GM23248 (cell line): ENCODE measurements at regions not wholly inside any gene's neighbourhood (a gene's known extent, or its start where the extent isn't known, plus 50 kb on each side); places are given as distances from the start of the nearest gene placed in this dataset.

Experiments used
- DNase-seq: peaks from one replicate; pipeline ENCODE4 v3.0.0-alpha.2; 2015
- H2AFZ ChIP-seq: fragments of 200-600 bp; sonication (generic); 2 replicates; pipeline ENCODE4 v1.6.1; 2016; ENCODE audit warnings: antibody characterized with exemption
- H3F3A ChIP-seq: fragments of 200-600 bp; sonication (generic); 2 replicates; pipeline ENCODE4 v1.6.1; 2016; ENCODE audit warnings: mild to moderate bottlenecking, antibody characterized with exemption, mixed run types; ENCODE audit not compliant: insufficient read depth
- H3K27ac ChIP-seq: fragments of 200-600 bp; sonication (generic); 2 replicates; pipeline ENCODE4 v1.5.1; 2016; ENCODE audit warnings: mild to moderate bottlenecking
- H3K27me3 ChIP-seq: fragments of 200-600 bp; sonication (generic); replicated peaks from 2 replicates; pipeline ENCODE4 v1.6.1; 2016; ENCODE audit warnings: mild to moderate bottlenecking; ENCODE audit not compliant: insufficient read depth
- H3K36me3 ChIP-seq: fragments of 200-600 bp; sonication (generic); 2 replicates; pipeline ENCODE4 v1.6.1; 2016; ENCODE audit warnings: low read depth, mild to moderate bottlenecking
- H3K4me1 ChIP-seq: fragments of 200-600 bp; sonication (generic); 2 replicates; pipeline ENCODE4 v1.6.1; 2016; ENCODE audit warnings: mild to moderate bottlenecking; ENCODE audit not compliant: insufficient read depth
- H3K4me2 ChIP-seq: fragments of 200-600 bp; sonication (generic); one replicate; pipeline ENCODE4 v1.6.1; 2016; ENCODE audit warnings: mild to moderate bottlenecking; ENCODE audit not compliant: unreplicated experiment
- H3K4me3 ChIP-seq: fragments of 200-600 bp; sonication (generic); 2 replicates; pipeline ENCODE4 v1.5.1; 2016; ENCODE audit warnings: mild to moderate bottlenecking
- H3K79me2 ChIP-seq: fragments of 200-600 bp; sonication (generic); 2 replicates; pipeline ENCODE4 v1.6.1; 2016; ENCODE audit warnings: mild to moderate bottlenecking; ENCODE audit not compliant: insufficient read depth
- H3K9ac ChIP-seq: fragments of 200-600 bp; sonication (generic); 2 replicates; pipeline ENCODE4 v1.6.1; 2016; ENCODE audit warnings: mild to moderate bottlenecking
- H3K9me2 ChIP-seq: fragments of 200-600 bp; sonication (generic); 2 replicates; pipeline ENCODE4 v1.6.1; 2016; ENCODE audit warnings: mixed run types, mild to moderate bottlenecking, moderate library complexity; ENCODE audit not compliant: insufficient read depth
- H3K9me3 ChIP-seq: fragments of 200-600 bp; sonication (generic); one replicate; pipeline ENCODE4 v1.6.1; 2017; ENCODE audit warnings: low read depth
- H4K20me1 ChIP-seq: fragments of 200-600 bp; sonication (generic); 2 replicates; pipeline ENCODE4 v1.6.0; 2016; ENCODE audit not compliant: insufficient read depth
- EZH2 ChIP-seq: fragments of 200-600 bp; sonication (generic); IDR thresholded peaks from 2 replicates; pipeline ENCODE4 v1.6.1; 2018; ENCODE audit warnings: antibody characterized with exemption, mild to moderate bottlenecking; ENCODE audit not compliant: insufficient read depth, poor library complexity, severe bottlenecking
- EZH2phosphoT487 ChIP-seq: fragments of 200-600 bp; sonication (generic); IDR thresholded peaks from 2 replicates; pipeline ENCODE4 v1.6.1; 2018; ENCODE audit warnings: antibody characterized with exemption, moderate library complexity, mild to moderate bottlenecking, low read depth; ENCODE audit not compliant: insufficient read depth
- WGBS, 2 experiments: methylation state at CpG; one replicate each; pipeline ENCODE4 v1.1.6; 2015 to 2017; ENCODE audit warnings: low lambda C conversion rate in 2 of 2, low coverage in 1 of 2; ENCODE audit errors: missing lambda C conversion rate in 2 of 2; 5-methylcytosine and 5-hydroxymethylcytosine counted together
- in situ Hi-C: fragments of 300-500 bp; cut with MboI; formaldehyde crosslinking; loops from 2 replicates; pipeline ENCODE4 v1.15.0; 2020

GRCh38 chr1:5686925-5687706, 305.1 kb downstream of the NPHP4 start:
- no peak overlapping the region for H3K4me3 ChIP-seq
- no peak for DNase-seq

GRCh38 chr1:5686195-5686594, 306.0 kb downstream of the NPHP4 start:
- Histone ChIP-seq H3K9ac (no peak overlapping the region), H3K79me2 (no peaks in the 10 kb centered on the region), H3K36me3 (no peaks in the 10 kb centered on the region), H3K27ac (no peak overlapping the region), H3F3A (no peaks in the 10 kb centered on the region), H3K9me2 (no peaks in the 10 kb centered on the region), H3K4me2 (no peak overlapping the region), H2AFZ (no peak overlapping the region), H3K4me3 (no peak overlapping the region), H3K9me3 (no peaks in the 10 kb centered on the region), H4K20me1 (no peaks in the 10 kb centered on the region), H3K27me3 (no peaks in the 10 kb centered on the region), H3K4me1 (no peaks in the 10 kb centered on the region)
- in situ Hi-C loops: no loop called here
- TF ChIP-seq EZH2 (no peak), EZH2phosphoT487 (no peak)
- no peak for DNase-seq
- 0 to 6% methylated on average over 1 of the region's 1 CpG for WGBS, 2 experiments

More at GRCh38 chr1:5686925-5687706, 305.1 kb downstream of the NPHP4 start:
- Histone ChIP-seq H3K4me1 (no peaks in the 10 kb centered on the region), H3K27ac (no peak overlapping the region), H3K4me2 (no peak overlapping the region), H3F3A (no peaks in the 10 kb centered on the region), H3K27me3 (no peaks in the 10 kb centered on the region), H2AFZ (no peak overlapping the region), H3K79me2 (no peaks in the 10 kb centered on the region), H3K9me2 (no peaks in the 10 kb centered on the region), H4K20me1 (no peaks in the 10 kb centered on the region), H3K9ac (no peak overlapping the region), H3K36me3 (no peaks in the 10 kb centered on the region), H3K9me3 (no peaks in the 10 kb centered on the region)
- in situ Hi-C loops: no loop called here
- TF ChIP-seq EZH2phosphoT487 (no peak), EZH2 (no peak)
- WGBS, 2 experiments: 45 to 50% methylated on average over 12 of the region's 12 CpGs

GRCh38 chr1:5685446-5686040, 306.7 kb downstream of the NPHP4 start:
- H3K79me2 ChIP-seq: no peaks in the 10 kb centered on the region
- H3K9me2 ChIP-seq: no peaks in the 10 kb centered on the region
- H3K9ac ChIP-seq: no peak overlapping the region
- H3K4me1 ChIP-seq: no peaks in the 10 kb centered on the region
- no peaks in the 10 kb centered on the region for H3F3A ChIP-seq
- DNase-seq: no peak
- no peak overlapping the region for H3K4me3 ChIP-seq
- no peak overlapping the region for H3K27ac ChIP-seq
- no peaks in the 10 kb centered on the region for H3K9me3 ChIP-seq
- H4K20me1 ChIP-seq: no peaks in the 10 kb centered on the region
- H3K27me3 ChIP-seq: no peaks in the 10 kb centered on the region
- 3 to 6% methylated on average over 10 of the region's 10 CpGs for WGBS, 2 experiments
- no peak for TF ChIP-seq EZH2
- TF ChIP-seq EZH2phosphoT487: no peak
- H2AFZ ChIP-seq: no peak overlapping the region
- in situ Hi-C loops: no loop called here
- H3K36me3 ChIP-seq: no peaks in the 10 kb centered on the region
- no peak overlapping the region for H3K4me2 ChIP-seq

- in situ Hi-C loops: no loop called here
- Histone ChIP-seq H3K9me3 (no peaks in the 10 kb centered on the region), H3K27ac (no peak overlapping the region), H3K4me3 (no peak overlapping the region), H3K4me1 (no peaks in the 10 kb centered on the region), H3K36me3 (no peaks in the 10 kb centered on the region), H3K79me2 (no peaks in the 10 kb centered on the region), H4K20me1 (no peaks in the 10 kb centered on the region), H2AFZ (no peak overlapping the region), H3K27me3 (no peaks in the 10 kb centered on the region), H3F3A (no peaks in the 10 kb centered on the region), H3K9ac (no peak overlapping the region), H3K9me2 (no peaks in the 10 kb centered on the region), H3K4me2 (no peak overlapping the region)
- WGBS, 2 experiments: 21 to 25% methylated on average over 11 of the region's 11 CpGs
- no peak for DNase-seq
- TF ChIP-seq EZH2phosphoT487 (no peak), EZH2 (no peak)
Observed at GRCh38 chr1:5684791-5685190, 307.4 kb downstream of the NPHP4 start.

- no peak overlapping the region for H3K27ac ChIP-seq
- no peaks in the 10 kb centered on the region for H3F3A ChIP-seq
- H3K36me3 ChIP-seq: no peaks in the 10 kb centered on the region
- H2AFZ ChIP-seq: no peak overlapping the region
- no peaks in the 10 kb centered on the region for H3K27me3 ChIP-seq
- no peak overlapping the region for H3K4me3 ChIP-seq
- no peak for TF ChIP-seq EZH2phosphoT487
- no peak for TF ChIP-seq EZH2
- H3K9me2 ChIP-seq: no peaks in the 10 kb centered on the region
- no peaks in the 10 kb centered on the region for H3K9me3 ChIP-seq
- in situ Hi-C loops: no loop called here
- no peak overlapping the region for H3K9ac ChIP-seq
- H4K20me1 ChIP-seq: no peaks in the 10 kb centered on the region
- no peaks in the 10 kb centered on the region for H3K79me2 ChIP-seq
- H3K4me2 ChIP-seq: no peak overlapping the region
- H3K4me1 ChIP-seq: no peaks in the 10 kb centered on the region
- 31% methylated on average over 2 of the region's 2 CpGs for WGBS, 2 experiments
- DNase-seq: no peak
Observed at GRCh38 chr1:5683446-5683845, 308.8 kb downstream of the NPHP4 start.
